GM23338 (cell line): ENCODE measurements at regions not wholly inside any gene's neighbourhood (a gene's known extent, or its start where the extent isn't known, plus 50 kb on each side); places are given as distances from the start of the nearest gene placed in this dataset.

Experiments
- ATAC-seq: fragments of 200-7000 bp; cut with Tn5 transposase; 3 replicates; pipeline ENCODE4 v1.9.1; 2020
- DNase-seq: peaks from one replicate; pipeline ENCODE4 v3.0.0-alpha.2; 2015; ENCODE audit warnings: low spot score
- H2AFZ ChIP-seq: fragments of 200-600 bp; sonication (generic); 2 replicates; pipeline ENCODE4 v1.8.0; 2016; ENCODE audit warnings: antibody characterized with exemption, mild to moderate bottlenecking, moderate library complexity
- H3F3A ChIP-seq: fragments of 200-600 bp; sonication (generic); replicated peaks from 2 replicates; pipeline ENCODE4 v1.8.0; 2017; ENCODE audit warnings: antibody characterized with exemption, mixed run types, low read depth
- H3K27ac ChIP-seq: fragments of 200-600 bp; sonication (generic); 2 replicates; pipeline ENCODE4 v1.6.1; 2016; ENCODE audit warnings: low read depth
- H3K27me3 ChIP-seq: fragments of 200-600 bp; sonication (generic); 2 replicates; pipeline ENCODE4 v1.8.0; 2016; ENCODE audit warnings: mild to moderate bottlenecking, mixed run types, moderate library complexity; ENCODE audit not compliant: insufficient read depth
- H3K36me3 ChIP-seq: fragments of 200-600 bp; sonication (generic); 2 replicates; pipeline ENCODE4 v1.8.0; 2016; ENCODE audit warnings: mild to moderate bottlenecking; ENCODE audit not compliant: insufficient read depth
- H3K4me1 ChIP-seq: fragments of 200-600 bp; sonication (generic); 2 replicates; pipeline ENCODE4 v1.8.0; 2016; ENCODE audit warnings: mild to moderate bottlenecking, moderate library complexity; ENCODE audit not compliant: insufficient read depth
- H3K4me2 ChIP-seq: fragments of 200-600 bp; sonication (generic); 2 replicates; pipeline ENCODE4 v1.7.1; 2017; ENCODE audit warnings: mixed run types
- H3K4me3 ChIP-seq: fragments of 200-600 bp; sonication (generic); 2 replicates; pipeline ENCODE4 v1.6.1; 2016; ENCODE audit warnings: mixed run types
- H3K79me2 ChIP-seq: fragments of 200-600 bp; sonication (generic); replicated peaks from 2 replicates; pipeline ENCODE4 v1.8.0; 2017; ENCODE audit warnings: mild to moderate bottlenecking; ENCODE audit not compliant: insufficient read depth
- H3K9me2 ChIP-seq: fragments of 200-600 bp; sonication (generic); 2 replicates; pipeline ENCODE4 v1.8.0; 2017; ENCODE audit not compliant: insufficient read depth
- H4K20me1 ChIP-seq: fragments of 200-600 bp; sonication (generic); replicated peaks from 2 replicates; pipeline ENCODE4 v1.8.0; 2017; ENCODE audit warnings: mild to moderate bottlenecking; ENCODE audit not compliant: insufficient read depth
- H3K27ac Mint-ChIP-seq: 2 replicates; pipeline ENCODE4 v1.8.0; 2020; ENCODE audit warnings: inconsistent platforms, mild to moderate bottlenecking, moderate library complexity, mixed read lengths
- H3K27me3 Mint-ChIP-seq: 3 replicates; pipeline ENCODE4 v1.8.0; 2022; ENCODE audit warnings: low read depth, mild to moderate bottlenecking, moderate library complexity, mixed read lengths, inconsistent platforms; ENCODE audit not compliant: insufficient read depth, poor library complexity
- H3K36me3 Mint-ChIP-seq: 3 replicates; pipeline ENCODE4 v1.8.0; 2021; ENCODE audit warnings: low read depth, mild to moderate bottlenecking, inconsistent platforms, moderate library complexity, mixed read lengths
- H3K4me1 Mint-ChIP-seq: 3 replicates; pipeline ENCODE4 v1.8.0; 2020; ENCODE audit warnings: mild to moderate bottlenecking, inconsistent platforms, mixed read lengths
- H3K4me3 Mint-ChIP-seq: 3 replicates; pipeline ENCODE4 v1.8.0; 2021; ENCODE audit warnings: moderate library complexity, mild to moderate bottlenecking, inconsistent platforms, mixed read lengths
- H3K9me3 Mint-ChIP-seq: 3 replicates; pipeline ENCODE4 v1.8.0; 2020; ENCODE audit warnings: moderate library complexity, mild to moderate bottlenecking, inconsistent platforms, mixed read lengths
- CTCF ChIP-seq, 2 experiments: fragments of 200-600 bp in 1 of 2; sonication (generic) in 1 of 2; conservative IDR thresholded peaks; 2 replicates each; pipeline versions ENCODE4 v1.5.1 to v1.6.1; 2016 to 2017; ENCODE audit warnings: antibody characterized with exemption in 2 of 2, low read depth in 2 of 2, mild to moderate bottlenecking in 2 of 2, moderate library complexity in 1 of 2
- ETS1 ChIP-seq: IDR thresholded peaks from 2 replicates; pipeline ENCODE4 v1.6.1; 2016; ENCODE audit warnings: antibody characterized with exemption
- EZH2 ChIP-seq: fragments of 200-600 bp; sonication (generic); IDR thresholded peaks from one replicate; pipeline ENCODE4 v1.8.0; 2017; ENCODE audit warnings: antibody characterized with exemption, mild to moderate bottlenecking, low read depth; ENCODE audit not compliant: unreplicated experiment
- EZH2phosphoT487 ChIP-seq: fragments of 200-600 bp; sonication (generic); IDR thresholded peaks from one replicate; pipeline ENCODE4 v1.8.1; 2018; ENCODE audit warnings: antibody characterized with exemption; ENCODE audit not compliant: unreplicated experiment
- REST ChIP-seq: IDR thresholded peaks from one replicate; pipeline ENCODE4 v1.6.1; 2018; ENCODE audit warnings: antibody characterized with exemption; ENCODE audit not compliant: unreplicated experiment
- ZNF114 ChIP-seq: fragments of 250-450 bp; sonication (Bioruptor Pico); IDR thresholded peaks from 2 replicates; pipeline ENCODE4 v1.5.0; 2020; ENCODE audit warnings: mild to moderate bottlenecking, moderate library complexity
- ZNF331 ChIP-seq: fragments of 250-450 bp; sonication (Bioruptor Pico); IDR thresholded peaks from 2 replicates; pipeline ENCODE4 v1.5.0; 2020; ENCODE audit warnings: low read depth, mild to moderate bottlenecking, moderate library complexity

- TF ChIP-seq CTCF (conservative IDR thresholded peaks at IDR 0.05; ENCODE audit: low read depth in 2 of 2), result no peak
- TF ChIP-seq ZNF331 (CRISPR knock-in tag), result no peak
- TF ChIP-seq EZH2phosphoT487, result no peak
- TF ChIP-seq EZH2, result no peak
- TF ChIP-seq ZNF114 (CRISPR knock-in tag), result no peak
- TF ChIP-seq REST, result no peak
Measured at GRCh38 chr6:63452125-63452524, 120.2 kb upstream of the LOC128125822 start (continued).

- Mint-ChIP-seq H3K4me1 (no peaks in the 10 kb centered on the region; the same call in 2 of the 3 replicates), H3K36me3 (no peaks in the 10 kb centered on the region), H3K27me3 (no peaks in the 10 kb centered on the region), H3K27ac (no peak overlapping the region), H3K4me3 (no peak overlapping the region), H3K9me3 (peaks cover 21% of the 10 kb centered on the region)
- Histone ChIP-seq H3K4me3 (no peak overlapping the region), H3K79me2 (no peaks in the 10 kb centered on the region), H3K4me2 (no peak overlapping the region), H3K27me3 (no peaks in the 10 kb centered on the region), H3K4me1 (no peaks in the 10 kb centered on the region), H3K27ac (no peak overlapping the region), H3K9me2 (no peaks in the 10 kb centered on the region), H2AFZ (peak overlapping the region; percentile 80; the same call in 1 of the 2 replicates), H3F3A (no peaks in the 10 kb centered on the region), H4K20me1 (no peaks in the 10 kb centered on the region), H3K36me3 (no peaks in the 10 kb centered on the region)
- no peak for TF ChIP-seq ETS1
- ATAC-seq (no peak), DNase-seq (peak; percentile 17)
Measured at GRCh38 chr6:63456734-63457133, 115.5 kb upstream of the LOC128125822 start.
